22Rv1 (cell line): ENCODE measurements at regions not wholly inside any gene's neighbourhood (a gene's known extent, or its start where the extent isn't known, plus 50 kb on each side); places are given as distances from the start of the nearest gene placed in this dataset.

ENCODE experiments used
- H3K27ac ChIP-seq: fragments of 450-650 bp; 2 replicates; pipeline ENCODE4 v1.5.1; 2017
- CTCF ChIP-seq: fragments of 450-650 bp; IDR thresholded peaks from 2 replicates; pipeline ENCODE4 v1.5.1; 2017; ENCODE audit warnings: mild to moderate bottlenecking
- ZFX ChIP-seq: fragments of 450-650 bp; IDR thresholded peaks from 2 replicates; pipeline ENCODE4 v1.6.1; 2017; ENCODE audit warnings: antibody characterized with exemption, borderline replicate concordance

- TF ChIP-seq ZFX, result no peak
- TF ChIP-seq CTCF, result no peak
- no peak overlapping the region for H3K27ac ChIP-seq
These were observed 138.8 kb upstream of the NALF2 start for GRCh38 chrX:69365349-69365748.

GRCh38 chrX:69362856-69363255 is 141.3 kb upstream of the NALF2 start:
- H3K27ac ChIP-seq, result no peak overlapping the region
- TF ChIP-seq ZFX (no peak), CTCF (no peak)

- TF ChIP-seq ZFX (no peak), CTCF (no peak)
- no peak overlapping the region for H3K27ac ChIP-seq
These were observed 141.8 kb upstream of the NALF2 start for GRCh38 chrX:69362354-69362753.

- no peak for TF ChIP-seq ZFX
- TF ChIP-seq CTCF, result no peak
- H3K27ac ChIP-seq, result no peak overlapping the region
These were observed 142.7 kb upstream of the NALF2 start for GRCh38 chrX:69361311-69361845.

- H3K27ac ChIP-seq, result no peak overlapping the region
- TF ChIP-seq CTCF (no peak), ZFX (no peak)
These were observed 146.8 kb upstream of the NALF2 start for GRCh38 chrX:69357317-69357716.

- H3K27ac ChIP-seq, result no peak overlapping the region
- no peak for TF ChIP-seq CTCF
- no peak for TF ChIP-seq ZFX
These were observed 159.6 kb upstream of the PJA1 start for GRCh38 chrX:69324851-69325250.

GRCh38 chrX:69323786-69324720 is 158.8 kb upstream of the PJA1 start:
- TF ChIP-seq CTCF (no peak), ZFX (no peak)
- H3K27ac ChIP-seq, result no peak overlapping the region
